BJ (cell line): ENCODE measurements at regions not wholly inside any gene's neighbourhood (a gene's known extent, or its start where the extent isn't known, plus 50 kb on each side); places are given as distances from the start of the nearest gene placed in this dataset.

Experiments used
- CTCF ChIA-PET: fragments of 350-600 bp; formaldehyde crosslinking; extraction: SDS; loops from one replicate; lab custom pipeline; 2021; ENCODE audit warnings: antibody characterized with exemption, inconsistent platforms; lab: Yijun Ruan, JAX
- POLR2A ChIA-PET: fragments of 300-600 bp; sonication (Branson Sonifier 250); formaldehyde crosslinking; extraction: SDS; loops from one replicate; lab custom pipeline; 2021; ENCODE audit warnings: antibody characterized with exemption; lab: Charles Lee
- DNase-seq: peaks from one replicate; pipeline ENCODE4 v3.0.0-alpha.2; 2011; ENCODE audit warnings: low read depth
- H3K27me3 ChIP-seq: 2 replicates; pipeline ENCODE4 v1.6.0; 2011; ENCODE audit warnings: low read length; ENCODE audit not compliant: control insufficient read depth, insufficient read depth
- H3K36me3 ChIP-seq: 2 replicates; pipeline ENCODE4 v1.5.1; 2011; ENCODE audit warnings: low read length; ENCODE audit not compliant: control insufficient read depth, insufficient read depth
- H3K4me3 ChIP-seq: 2 replicates; pipeline ENCODE4 v1.5.1; 2011; ENCODE audit warnings: low read depth, mild to moderate bottlenecking, control low read depth, low read length
- CTCF ChIP-seq: IDR thresholded peaks from 2 replicates; pipeline ENCODE4 v1.5.1; 2011; ENCODE audit warnings: low read depth, mild to moderate bottlenecking, control low read depth, inconsistent platforms, low read length, moderate library complexity; ENCODE audit not compliant: insufficient read depth

DNA sequence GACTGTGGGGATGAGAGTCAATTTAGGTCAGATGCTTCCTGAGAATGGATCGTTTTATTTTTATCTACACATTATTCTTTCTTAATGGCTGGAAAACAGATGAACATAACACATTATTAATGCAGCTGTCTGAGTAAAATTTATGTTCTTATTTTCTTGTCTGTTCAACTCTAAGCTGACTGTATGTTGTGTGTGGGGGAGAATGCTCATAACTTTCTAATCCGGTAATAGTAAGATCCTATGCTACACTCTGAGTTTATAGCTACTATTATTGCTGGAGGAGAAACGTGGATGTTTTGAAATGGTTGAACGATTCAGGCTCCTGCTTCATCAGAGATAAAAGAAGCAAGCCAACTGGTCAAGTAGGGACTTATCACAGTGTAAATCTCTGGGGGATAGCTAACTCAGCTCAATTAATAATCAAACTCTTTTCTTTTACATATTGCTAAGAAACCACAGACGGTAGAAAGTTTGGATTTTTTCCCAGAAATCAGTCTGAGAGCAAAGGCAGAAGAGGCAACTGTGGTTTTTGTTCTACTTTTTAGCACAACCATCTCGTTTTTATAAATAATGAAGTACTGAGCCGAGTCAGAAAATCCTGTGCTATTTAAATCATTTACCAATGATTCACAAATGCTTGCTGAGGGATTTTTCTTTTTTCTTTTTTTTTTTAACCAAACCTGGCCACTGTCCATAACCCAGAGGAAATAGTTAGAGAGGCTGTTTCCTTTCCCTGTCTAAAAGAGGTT is 265.0 kb upstream of the FAM174A start:
- POLR2A ChIA-PET, result no interaction called here
- Histone ChIP-seq H3K27me3 (no peaks in the 10 kb centered on the region), H3K36me3 (no peaks in the 10 kb centered on the region), H3K4me3 (no peak overlapping the region)
- CTCF ChIA-PET, result no interaction called here
- DNase-seq, result no peak
- no peak for TF ChIP-seq CTCF

GRCh38 chr5:100260968-100261367 is 274.2 kb upstream of the FAM174A start:
- Histone ChIP-seq H3K4me3 (no peak overlapping the region), H3K36me3 (no peaks in the 10 kb centered on the region), H3K27me3 (no peaks in the 10 kb centered on the region)
- no peak for DNase-seq
- CTCF ChIA-PET, result no interaction called here
- TF ChIP-seq CTCF, result no peak
- POLR2A ChIA-PET, result no interaction called here

- H3K27me3 ChIP-seq, result no peaks in the 10 kb centered on the region
- DNase-seq, result no peak
- CTCF ChIA-PET, result no interaction called here
- TF ChIP-seq CTCF, result no peak
- POLR2A ChIA-PET, result no interaction called here
- H3K36me3 ChIP-seq, result no peaks in the 10 kb centered on the region
- no peak overlapping the region for H3K4me3 ChIP-seq
Observed at GRCh38 chr5:100252944-100253343, 282.2 kb upstream of the FAM174A start.

GRCh38 chr5:100252037-100252436 is 283.1 kb upstream of the FAM174A start:
- ChIA-PET POLR2A (no interaction called here), CTCF (no interaction called here)
- no peak for TF ChIP-seq CTCF

DNA sequence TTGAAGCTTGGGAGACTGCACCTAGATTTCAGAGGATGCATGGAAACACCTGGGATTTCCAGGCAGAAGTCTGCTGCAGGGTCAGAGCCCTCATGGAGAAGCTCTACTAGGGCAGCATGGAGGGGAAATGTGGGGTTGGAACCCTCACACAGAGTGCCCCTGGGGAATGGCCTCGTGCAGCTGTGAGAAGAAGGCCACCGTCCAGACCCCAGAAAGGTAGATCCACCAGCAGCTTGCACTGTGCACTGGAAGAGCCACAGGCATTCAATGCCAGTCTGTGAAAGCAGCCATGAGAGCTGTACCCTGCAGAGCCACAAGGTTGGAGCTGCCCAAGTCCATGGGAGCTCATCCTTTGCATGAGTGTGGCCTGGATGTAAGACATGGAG is 285.3 kb upstream of the FAM174A start:
- H3K4me3 ChIP-seq, result no peak overlapping the region
- ChIA-PET CTCF (interaction anchor here (0.6 kb wide), 1 partner anchor 816 kb away, joined by 3 read pairs; no protein-coding TSS in a partner anchor), POLR2A (no interaction called here)
- TF ChIP-seq CTCF, result no peak
- DNase-seq, result no peak
- H3K27me3 ChIP-seq, result no peaks in the 10 kb centered on the region
- H3K36me3 ChIP-seq, result no peaks in the 10 kb centered on the region

More at GRCh38 chr5:100252037-100252436, 283.1 kb upstream of the FAM174A start:
- no peaks in the 10 kb centered on the region for H3K27me3 ChIP-seq
- H3K36me3 ChIP-seq, result no peaks in the 10 kb centered on the region
- DNase-seq, result no peak
- H3K4me3 ChIP-seq, result no peak overlapping the region
